GM06990 (cell line): ENCODE measurements at regions not wholly inside any gene's neighbourhood (a gene's known extent, or its start where the extent isn't known, plus 50 kb on each side); places are given as distances from the start of the nearest gene placed in this dataset.

Experiments
- DNase-seq: peaks from one replicate; pipeline ENCODE4 v3.0.0-alpha.2; 2011; ENCODE audit not compliant: insufficient read length; ENCODE audit errors: extremely low read depth
- H3K27me3 ChIP-seq: replicated peaks from 2 replicates; pipeline ENCODE4 v1.6.0; 2011; ENCODE audit warnings: low read length; ENCODE audit not compliant: control insufficient read depth, insufficient read depth
- H3K36me3 ChIP-seq: 2 replicates; pipeline ENCODE4 v1.5.1; 2011; ENCODE audit warnings: low read length; ENCODE audit not compliant: control insufficient read depth, insufficient read depth
- H3K4me3 ChIP-seq: replicated peaks from 2 replicates; pipeline ENCODE4 v1.5.1; 2011; ENCODE audit warnings: low read depth, mild to moderate bottlenecking, control low read depth, low read length
- TF ChIP-seq, protein P1 (sequence below): IDR thresholded peaks from 2 replicates; pipeline ENCODE4 v1.5.1; 2011; ENCODE audit warnings: low read length, control low read depth, mild to moderate bottlenecking, inconsistent platforms; ENCODE audit not compliant: insufficient read depth, poor library complexity, severe bottlenecking

DNA sequence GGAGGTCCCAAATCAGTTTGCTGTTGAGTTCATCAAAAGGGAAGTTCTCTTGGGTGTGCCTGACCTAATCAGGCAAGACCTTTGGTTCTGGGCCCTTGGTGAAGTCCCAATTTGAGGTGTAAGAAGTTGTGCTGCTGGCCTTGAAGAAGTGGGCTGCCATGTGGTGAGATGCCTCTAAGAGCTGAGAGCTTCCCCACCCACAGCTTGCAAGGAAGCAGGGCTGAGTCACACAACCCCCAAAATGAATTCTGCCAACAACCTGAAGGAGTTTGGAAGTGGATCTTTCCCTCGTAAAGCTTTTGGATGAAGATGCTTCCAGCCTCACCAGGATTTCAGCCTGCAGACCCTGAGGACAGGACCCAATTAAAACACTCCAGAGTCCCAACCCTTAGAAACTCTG lies 129.3 kb upstream of the NSMCE3 start:
- DNase-seq = no peak
- no peaks in the 10 kb centered on the region for H3K27me3 ChIP-seq

DNA sequence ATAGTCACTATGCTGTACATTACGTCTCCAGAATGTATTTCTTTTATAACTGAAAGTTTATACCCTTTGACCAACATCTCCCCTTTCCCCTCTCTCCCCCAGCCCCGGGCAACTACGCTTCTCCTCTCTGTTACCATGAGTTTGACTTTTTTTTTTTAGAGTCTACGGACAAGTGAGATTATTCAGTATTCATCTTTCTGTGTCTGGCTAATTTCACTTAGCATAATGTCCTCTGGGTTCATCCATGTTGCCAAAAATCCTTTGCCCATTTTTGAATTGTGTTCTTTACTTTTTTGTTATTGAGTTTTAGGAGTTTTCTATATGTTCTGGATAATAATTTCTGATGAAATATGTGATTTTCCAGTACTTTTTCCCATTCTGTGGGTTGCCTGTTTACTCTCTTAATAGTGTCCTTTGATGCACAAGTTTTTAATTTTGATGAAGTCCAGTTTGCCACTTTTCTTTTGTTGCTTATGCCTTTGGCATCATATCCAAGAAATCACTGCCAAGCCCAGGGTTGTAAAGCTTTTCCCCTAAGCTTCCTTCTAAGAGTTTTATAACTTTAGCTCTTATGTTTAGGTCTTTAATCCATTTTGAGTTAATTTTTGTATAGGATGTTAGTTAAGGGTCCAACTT lies 126.7 kb upstream of the NSMCE3 start:
- Histone ChIP-seq H3K4me3 (no peak overlapping the region), H3K36me3 (no peaks in the 10 kb centered on the region), H3K27me3 (no peaks in the 10 kb centered on the region)
- no peak for DNase-seq
- TF ChIP-seq, protein P1, sequence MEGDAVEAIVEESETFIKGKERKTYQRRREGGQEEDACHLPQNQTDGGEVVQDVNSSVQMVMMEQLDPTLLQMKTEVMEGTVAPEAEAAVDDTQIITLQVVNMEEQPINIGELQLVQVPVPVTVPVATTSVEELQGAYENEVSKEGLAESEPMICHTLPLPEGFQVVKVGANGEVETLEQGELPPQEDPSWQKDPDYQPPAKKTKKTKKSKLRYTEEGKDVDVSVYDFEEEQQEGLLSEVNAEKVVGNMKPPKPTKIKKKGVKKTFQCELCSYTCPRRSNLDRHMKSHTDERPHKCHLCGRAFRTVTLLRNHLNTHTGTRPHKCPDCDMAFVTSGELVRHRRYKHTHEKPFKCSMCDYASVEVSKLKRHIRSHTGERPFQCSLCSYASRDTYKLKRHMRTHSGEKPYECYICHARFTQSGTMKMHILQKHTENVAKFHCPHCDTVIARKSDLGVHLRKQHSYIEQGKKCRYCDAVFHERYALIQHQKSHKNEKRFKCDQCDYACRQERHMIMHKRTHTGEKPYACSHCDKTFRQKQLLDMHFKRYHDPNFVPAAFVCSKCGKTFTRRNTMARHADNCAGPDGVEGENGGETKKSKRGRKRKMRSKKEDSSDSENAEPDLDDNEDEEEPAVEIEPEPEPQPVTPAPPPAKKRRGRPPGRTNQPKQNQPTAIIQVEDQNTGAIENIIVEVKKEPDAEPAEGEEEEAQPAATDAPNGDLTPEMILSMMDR = no peak

More for the DNA sequence above, 129.3 kb upstream of the NSMCE3 start:
- no peak overlapping the region for H3K4me3 ChIP-seq
- no peaks in the 10 kb centered on the region for H3K36me3 ChIP-seq
- TF ChIP-seq, protein P1 = no peak

DNA sequence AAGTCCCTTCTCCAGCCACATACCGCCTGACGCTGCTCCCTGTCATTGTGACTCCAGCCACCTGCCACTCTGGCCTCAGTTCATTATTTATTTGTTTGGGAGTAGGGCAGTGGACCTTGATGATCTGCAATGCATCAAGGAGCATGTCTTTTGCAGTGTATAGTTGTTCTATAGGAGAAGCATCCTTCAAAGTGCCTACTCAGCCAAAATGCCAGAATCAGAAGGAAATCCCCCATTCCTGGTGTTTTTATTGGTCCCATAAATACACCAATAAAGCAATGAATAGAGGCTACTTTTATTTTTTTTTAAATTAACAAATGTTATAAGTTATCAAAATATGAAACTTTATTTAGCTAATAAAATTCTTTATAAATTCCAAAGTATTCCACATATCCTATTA lies 123.8 kb upstream of the NSMCE3 start:
- H3K36me3 ChIP-seq = no peaks in the 10 kb centered on the region
- no peaks in the 10 kb centered on the region for H3K27me3 ChIP-seq
- no peak for DNase-seq
- H3K4me3 ChIP-seq = no peak overlapping the region
- TF ChIP-seq, protein P1 = no peak

DNA sequence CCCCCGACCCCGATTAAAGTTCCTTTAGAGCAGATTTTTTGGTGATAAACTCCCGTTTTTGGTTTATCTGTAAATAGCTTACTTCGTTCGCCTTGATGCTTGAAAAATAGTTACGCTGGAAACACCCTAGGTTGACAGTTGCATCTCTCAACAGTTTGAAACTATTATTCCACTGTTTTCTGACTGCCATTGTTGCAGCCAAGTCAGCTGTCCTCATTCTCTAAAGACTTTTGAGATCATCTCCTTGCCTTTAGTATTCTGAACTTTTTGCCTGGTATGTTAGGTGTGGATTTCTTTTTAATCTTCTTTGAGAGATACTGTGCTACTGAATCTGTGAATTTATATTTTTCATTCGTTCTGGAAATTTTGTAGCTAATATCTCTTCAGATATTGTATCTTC lies 122.7 kb upstream of the NSMCE3 start:
- H3K36me3 ChIP-seq = no peaks in the 10 kb centered on the region
- DNase-seq = no peak
- no peaks in the 10 kb centered on the region for H3K27me3 ChIP-seq
- TF ChIP-seq, protein P1 = no peak
- no peak overlapping the region for H3K4me3 ChIP-seq

DNA sequence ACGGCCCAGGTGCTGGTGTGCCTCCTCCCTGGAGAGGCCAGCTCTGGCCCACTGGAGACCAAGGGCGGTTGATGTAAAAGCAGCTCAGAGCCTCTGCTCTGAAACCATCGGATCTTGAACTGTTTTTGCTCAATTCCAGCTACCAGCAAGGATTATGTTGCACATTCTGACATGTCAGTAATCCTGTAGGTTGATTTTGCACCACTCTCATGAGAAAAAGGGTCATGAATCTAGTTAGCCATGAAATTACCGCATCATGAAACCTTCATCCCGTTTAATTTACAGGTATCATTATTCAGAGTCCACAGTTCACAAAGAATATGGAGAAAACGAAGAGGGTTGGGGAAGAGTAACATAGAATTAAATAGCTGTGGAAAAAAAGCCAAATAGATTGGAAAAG lies 120.4 kb upstream of the NSMCE3 start:
- H3K4me3 ChIP-seq = no peak overlapping the region
- no peak for DNase-seq
- no peaks in the 10 kb centered on the region for H3K36me3 ChIP-seq
- no peaks in the 10 kb centered on the region for H3K27me3 ChIP-seq
- TF ChIP-seq, protein P1 = no peak

DNA sequence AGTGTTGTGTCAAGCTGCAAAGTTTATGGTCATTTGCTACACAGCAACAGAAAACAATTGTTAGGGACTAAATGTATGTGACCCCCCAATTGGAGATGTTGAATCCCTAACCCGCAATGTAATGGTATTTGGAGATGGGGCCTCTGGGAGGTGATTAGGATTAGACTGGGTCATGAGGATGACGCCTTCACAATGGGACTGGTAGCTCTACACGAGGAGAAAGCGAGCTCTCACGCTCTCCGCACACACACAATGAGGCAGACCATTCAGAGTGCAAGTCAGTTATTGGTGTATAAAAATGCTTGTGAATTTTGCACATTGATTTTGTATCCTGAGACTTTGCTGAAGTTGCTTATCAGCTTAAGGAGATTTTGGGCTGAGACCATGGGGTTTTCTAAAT lies 116.9 kb upstream of the NSMCE3 start:
- Histone ChIP-seq H3K4me3 (no peak overlapping the region), H3K36me3 (no peaks in the 10 kb centered on the region), H3K27me3 (no peaks in the 10 kb centered on the region)
- DNase-seq = no peak
- TF ChIP-seq, protein P1 = no peak
